SKM-1 (cell line): ENCODE measurements at regions not wholly inside any gene's neighbourhood (a gene's known extent, or its start where the extent isn't known, plus 50 kb on each side); places are given as distances from the start of the nearest gene placed in this dataset.

Source experiments
- DNase-seq: peaks from one replicate; lab custom pipeline; 2025; ENCODE audit not compliant: unreplicated experiment; lab: John Stamatoyannopoulos, UW

- DNase-seq = no peak
Observed at GRCh38 chr6:170100046-170100445, 190.8 kb downstream of the DLL1 start.

- no peak for DNase-seq
Observed at GRCh38 chr6:170099387-170099786, 191.5 kb downstream of the DLL1 start.

DNA sequence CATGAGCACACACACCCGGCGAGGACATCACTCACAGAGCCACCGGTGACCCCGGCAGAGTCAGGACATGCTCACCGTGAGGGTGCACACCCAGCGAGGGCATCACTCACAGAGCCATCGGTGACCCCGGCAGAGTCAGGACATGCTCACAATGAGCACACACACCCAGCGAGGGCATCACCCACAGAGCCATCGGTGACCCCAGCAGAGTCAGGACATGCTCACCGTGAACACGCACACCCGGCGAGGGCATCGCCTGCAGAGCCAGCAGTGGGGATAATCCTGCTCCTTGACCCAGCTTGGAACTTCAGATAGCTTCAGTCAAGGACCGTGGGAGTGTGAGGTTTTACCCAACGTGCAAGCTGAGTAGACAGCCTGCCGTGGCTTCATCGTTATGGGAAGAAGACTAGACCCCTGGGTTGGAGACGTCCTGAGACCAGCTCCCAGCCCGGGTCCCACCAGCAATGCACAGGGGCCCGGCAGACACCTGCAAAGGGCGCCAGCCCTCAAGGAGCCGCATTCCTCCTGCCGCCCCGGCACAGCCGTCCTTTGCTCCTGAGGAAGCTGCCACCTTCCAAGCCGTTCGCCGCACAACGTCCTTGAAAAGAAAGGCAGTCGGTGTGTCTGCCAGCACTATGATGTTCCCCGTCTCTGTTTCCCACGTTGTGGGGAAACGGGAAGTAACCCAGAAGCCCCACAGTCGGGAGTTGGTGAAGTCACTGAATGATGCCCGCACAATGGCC is 192.3 kb downstream of the DLL1 start:
- no peak for DNase-seq

GRCh38 chr6:170097505-170098427 is 193.1 kb downstream of the DLL1 start:
- DNase-seq = no peak

DNA sequence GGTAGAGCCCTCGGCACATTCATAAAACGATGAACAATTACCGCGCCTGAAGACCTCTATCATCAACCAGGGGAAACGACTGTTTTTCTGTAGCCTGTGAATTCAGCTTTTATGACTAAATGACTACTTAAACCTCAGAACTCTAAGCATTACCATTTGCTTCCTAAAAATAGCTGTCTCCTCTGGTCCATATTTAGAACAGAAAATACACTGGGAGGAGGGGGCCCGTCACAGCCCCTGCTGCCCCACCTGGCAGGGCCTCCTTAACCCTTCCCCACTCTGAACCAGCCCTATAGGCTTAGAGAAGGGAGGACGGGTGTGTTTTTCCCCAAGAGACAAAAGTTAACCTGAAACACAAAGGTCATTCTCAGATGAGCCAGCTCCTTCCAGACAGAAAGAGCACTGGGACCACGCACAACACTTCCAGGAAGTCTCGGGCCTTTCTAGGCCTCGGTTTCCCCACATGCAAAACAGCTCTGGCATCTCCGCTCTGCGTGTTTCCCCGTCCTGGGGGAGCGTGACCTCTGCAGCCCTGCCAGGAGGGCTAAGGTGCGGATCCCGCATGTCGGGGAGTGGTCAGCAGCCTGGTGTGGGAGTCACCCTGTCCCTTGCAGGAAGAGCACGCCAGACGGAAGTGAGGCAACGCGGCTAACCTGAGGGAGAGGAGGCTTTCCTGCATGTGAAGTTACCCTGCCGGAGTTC is 193.9 kb downstream of the DLL1 start:
- no peak for DNase-seq

- DNase-seq = no peak
Observed at GRCh38 chr6:170096191-170096802, 194.6 kb downstream of the DLL1 start.

- DNase-seq = no peak
Observed at GRCh38 chr6:170095273-170095981, 195.5 kb downstream of the DLL1 start.

DNA sequence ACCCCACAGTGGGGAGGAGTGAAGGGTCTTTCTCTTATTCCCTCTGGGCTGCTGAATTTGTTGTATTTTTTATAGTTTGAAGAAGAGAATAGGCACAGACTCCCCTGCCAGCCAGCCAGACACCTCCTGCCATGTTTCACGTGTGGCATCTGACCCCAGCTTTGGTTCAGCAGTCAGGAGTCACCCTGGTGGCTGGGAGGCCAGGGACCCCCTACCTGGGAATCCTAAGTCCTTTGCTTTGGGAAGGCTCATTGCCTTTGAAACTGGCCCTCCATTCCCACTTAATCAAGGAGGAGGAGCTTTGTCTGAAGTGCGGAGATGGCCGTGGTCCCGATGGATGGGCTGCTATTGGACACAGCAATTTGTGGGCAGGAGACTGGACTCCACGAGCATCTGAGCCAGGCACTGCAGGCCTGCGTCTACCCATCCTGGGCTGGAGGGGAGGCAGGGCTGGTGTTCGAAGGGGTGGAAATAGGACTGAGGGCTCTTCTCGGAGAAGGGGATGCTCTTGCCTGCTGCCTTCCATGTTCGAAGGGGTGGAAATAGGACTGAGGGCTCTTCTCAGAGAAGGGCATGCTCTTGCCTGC is 196.1 kb downstream of the DLL1 start:
- DNase-seq = no peak

- no peak for DNase-seq
Observed at GRCh38 chr6:170093658-170094596, 197.0 kb downstream of the DLL1 start.

DNA sequence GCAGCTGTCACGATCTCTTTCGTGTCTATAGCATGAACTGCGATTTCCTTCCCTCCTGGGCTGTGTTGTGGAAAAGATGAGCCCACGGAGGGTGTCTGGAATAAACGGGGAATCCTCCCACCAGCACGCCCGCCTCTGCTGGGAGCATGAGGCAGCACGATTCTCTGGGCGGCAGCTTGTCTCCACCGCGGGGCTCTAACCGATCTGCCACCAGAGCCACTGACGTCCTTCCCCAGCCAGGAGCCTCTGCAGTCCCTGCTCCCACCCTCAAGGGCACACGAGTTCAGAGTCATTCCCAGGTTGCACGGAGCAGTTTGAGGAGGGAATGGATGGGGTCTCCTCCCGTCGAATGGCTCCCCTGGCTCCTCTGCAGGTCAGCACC is 197.6 kb downstream of the DLL1 start:
- no peak for DNase-seq

DNA sequence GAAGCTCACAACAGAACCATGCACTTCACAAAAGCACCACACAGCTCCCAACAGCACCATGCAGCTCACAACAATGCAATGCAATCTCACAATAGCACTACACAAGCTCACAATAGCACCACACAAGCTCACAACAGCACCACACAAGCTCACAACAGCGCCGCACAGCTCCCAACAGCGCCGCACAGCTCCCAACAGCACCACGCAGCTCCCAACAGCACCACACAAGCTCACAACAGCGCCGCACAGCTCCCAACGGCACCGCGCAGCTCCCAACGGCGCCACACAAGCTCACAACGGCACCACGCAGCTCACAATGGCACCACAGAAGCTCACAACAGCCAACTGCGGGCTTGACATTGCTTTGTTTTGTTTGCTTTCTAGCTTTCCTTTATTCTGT is 198.1 kb downstream of the DLL1 start:
- no peak for DNase-seq

DNA sequence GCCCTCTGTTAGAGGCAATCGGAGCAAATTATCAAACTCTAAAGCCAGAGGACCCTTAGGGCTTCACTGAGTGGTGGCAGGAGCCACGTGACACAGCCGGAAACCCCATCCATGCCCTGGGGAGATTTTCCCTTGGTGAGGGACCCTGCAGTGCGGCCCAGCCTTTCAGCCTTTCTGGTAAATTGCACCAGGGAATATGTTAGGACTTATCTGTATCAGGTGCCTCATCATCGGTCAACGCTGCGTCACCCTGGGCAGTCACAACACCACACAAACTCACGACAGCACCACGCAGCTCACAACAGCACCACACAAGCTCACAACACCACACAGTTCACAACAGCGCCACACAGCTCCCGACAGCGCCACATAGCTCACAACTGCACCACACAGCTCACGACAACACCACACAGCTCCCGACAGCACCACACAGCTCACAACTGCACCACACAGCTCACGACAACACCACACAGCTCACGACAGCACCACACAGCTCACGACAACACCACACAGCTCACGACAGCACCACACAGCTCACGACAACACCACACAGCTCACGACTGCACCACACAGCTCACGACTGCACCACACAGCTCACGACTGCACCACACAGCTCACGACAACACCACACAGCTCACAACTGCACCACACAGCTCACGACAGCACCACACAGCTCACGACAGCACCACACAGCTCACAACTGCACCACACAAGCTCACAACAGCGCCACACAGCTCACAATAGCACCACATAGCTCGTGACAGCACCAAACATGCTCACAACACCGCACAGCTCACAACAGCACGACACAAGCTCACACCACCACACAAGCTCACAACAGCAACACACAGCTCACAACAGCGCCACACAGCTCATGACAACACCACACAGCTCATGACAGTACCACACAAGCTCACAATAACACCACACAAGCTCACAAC is 199.0 kb downstream of the DLL1 start:
- no peak for DNase-seq

DNA sequence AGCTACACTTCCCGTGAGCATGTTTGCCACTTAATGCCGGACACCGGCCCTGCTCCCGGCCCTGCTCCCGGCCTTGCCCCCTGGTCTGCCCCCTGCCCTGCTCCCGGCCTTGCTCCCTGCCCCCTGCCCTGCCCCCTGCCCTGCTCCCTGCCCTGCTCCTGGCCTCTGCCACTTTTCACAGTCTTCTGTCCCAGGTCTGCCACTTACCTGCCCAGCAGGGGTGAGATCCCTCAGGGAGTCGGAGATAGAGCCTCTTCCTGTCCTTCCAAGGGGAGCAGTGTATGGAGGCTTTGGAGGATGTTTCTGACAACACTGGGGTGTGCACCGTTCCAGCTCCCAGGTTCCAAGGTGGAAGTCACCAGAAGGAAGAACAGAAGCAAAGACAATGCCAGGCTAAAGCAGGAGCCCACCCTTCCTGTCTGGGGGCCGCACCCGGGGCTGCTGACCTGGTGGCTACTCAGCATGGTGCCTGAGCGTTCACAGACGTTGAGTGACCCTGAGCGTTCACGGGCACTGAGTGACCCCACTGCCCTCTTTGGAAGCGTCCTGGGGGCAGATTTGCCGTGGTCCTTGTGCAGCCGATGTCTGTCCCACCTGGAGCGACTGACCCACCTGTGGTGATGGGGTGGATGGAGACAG is 199.8 kb downstream of the DLL1 start:
- DNase-seq = no peak

GRCh38 chr6:170090561-170090960 is 200.3 kb downstream of the DLL1 start:
- no peak for DNase-seq

- no peak for DNase-seq
Observed at GRCh38 chr6:170089963-170090362, 200.9 kb downstream of the DLL1 start.

DNA sequence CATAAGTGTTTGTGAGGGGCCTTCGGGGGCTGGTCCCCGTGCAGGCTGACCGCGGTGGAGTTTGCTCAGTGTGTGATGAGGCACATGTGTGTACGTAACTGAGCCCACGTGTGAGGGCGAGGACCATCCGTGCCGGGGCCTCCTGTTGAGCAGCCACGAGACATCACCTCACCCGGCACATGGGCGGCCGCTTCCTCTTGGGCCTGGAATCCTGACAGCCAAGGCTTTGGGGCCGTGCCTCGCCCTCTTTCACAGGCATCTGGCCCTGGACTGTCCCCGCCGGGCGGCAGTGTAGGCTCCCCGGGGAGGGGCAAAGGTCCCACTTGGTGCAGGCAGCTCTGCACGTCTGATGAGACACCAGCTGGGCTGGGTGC is 202.3 kb downstream of the DLL1 start:
- no peak for DNase-seq

GRCh38 chr6:170087941-170088581 is 202.8 kb downstream of the DLL1 start:
- no peak for DNase-seq
